ENCODE measurements at regions not wholly inside any gene's neighbourhood (a gene's known extent, or its start where the extent isn't known, plus 50 kb on each side); places are given as distances from the start of the nearest gene placed in this dataset.

- no peaks in the 10 kb centered on the region for H3K4me1 ChIP-seq (ENCODE audit: control insufficient read depth, insufficient read depth, low read length)
- POLR2A ChIA-PET, result no interaction called here
These were observed 363.0 kb upstream of the RIOK2 start for GRCh38 chr5:97545886-97546535.

GRCh38 chr5:97547430-97547829 is 364.4 kb upstream of the RIOK2 start:
- Histone ChIP-seq H3K36me3 (ENCODE audit: control insufficient read depth in 2 of 2, insufficient read depth in 1 of 2, low read length in 2 of 2) (no peaks in the 10 kb centered on the region), H3K4me3 (ENCODE audit: low read depth, low read length) (no peak overlapping the region), H3K4me1 (ENCODE audit: control insufficient read depth, insufficient read depth, low read length) (no peaks in the 10 kb centered on the region), H3K27ac (ENCODE audit: extremely low read depth, low read depth, low read length) (no peak overlapping the region), H3K9me3 (ENCODE audit: control insufficient read depth, insufficient read depth, low read depth, low read length) (no peaks in the 10 kb centered on the region)
- TF ChIP-seq ZNF76 (tag by site-specific recombination; IDR thresholded peaks at IDR 0.05; ENCODE audit: borderline replicate concordance, low read depth) (no peak), ZNF18 (tag by site-specific recombination; IDR thresholded peaks at IDR 0.05) (no peak), ZNF175 (tag by site-specific recombination; IDR thresholded peaks at IDR 0.05) (no peak), RBAK (tag by site-specific recombination; IDR thresholded peaks at IDR 0.05) (no peak), ZNF391 (tag by site-specific recombination; IDR thresholded peaks at IDR 0.05; ENCODE audit: borderline replicate concordance, low read depth) (no peak), ZNF248 (tag by site-specific recombination; IDR thresholded peaks at IDR 0.05) (no peak), ATF2 (tag by site-specific recombination; IDR thresholded peaks at IDR 0.05; ENCODE audit: low read depth) (no peak)
- CTCF ChIA-PET, result no interaction called here
- POLR2A ChIA-PET, result no interaction called here

More at GRCh38 chr5:97545886-97546535, 363.0 kb upstream of the RIOK2 start:
- Histone ChIP-seq H3K36me3 (ENCODE audit: control insufficient read depth in 2 of 2, insufficient read depth in 1 of 2, low read length in 2 of 2) (no peaks in the 10 kb centered on the region), H3K27ac (ENCODE audit: extremely low read depth, low read depth, low read length) (no peak overlapping the region), H3K4me3 (ENCODE audit: low read depth, low read length) (no peak overlapping the region), H3K9me3 (ENCODE audit: control insufficient read depth, insufficient read depth, low read depth, low read length) (no peaks in the 10 kb centered on the region)
- CTCF ChIA-PET, result no interaction called here
- TF ChIP-seq ZNF214 (tag by site-specific recombination; IDR thresholded peaks at IDR 0.05; ENCODE audit: borderline replicate concordance) (no peak), ZNF624 (tag by site-specific recombination; IDR thresholded peaks at IDR 0.05) (no peak), ZNF473 (tag by site-specific recombination; IDR thresholded peaks at IDR 0.05) (no peak), ZNF514 (tag by site-specific recombination; IDR thresholded peaks at IDR 0.05) (no peak), ZBTB49 (tag by site-specific recombination; IDR thresholded peaks at IDR 0.05; ENCODE audit: low read depth) (no peak), ZNF341 (tag by site-specific recombination; IDR thresholded peaks at IDR 0.05; ENCODE audit: low read depth) (no peak), ZNF354C (tag by site-specific recombination; IDR thresholded peaks at IDR 0.05; ENCODE audit: borderline replicate concordance, low read depth) (no peak)

- CTCF ChIA-PET, result no interaction called here
- H3K9me3 ChIP-seq (ENCODE audit: control insufficient read depth, insufficient read depth, low read depth, low read length), result no peaks in the 10 kb centered on the region
- POLR2A ChIA-PET, result no interaction called here
These were observed 365.1 kb upstream of the RIOK2 start for GRCh38 chr5:97547999-97548738.

More at GRCh38 chr5:97547999-97548738, 365.1 kb upstream of the RIOK2 start:
- H3K36me3 ChIP-seq (ENCODE audit: control insufficient read depth in 2 of 2, insufficient read depth in 1 of 2, low read length in 2 of 2), result no peaks in the 10 kb centered on the region
- H3K27ac ChIP-seq (ENCODE audit: extremely low read depth, low read depth, low read length), result no peak overlapping the region
- no peak overlapping the region for H3K4me3 ChIP-seq (ENCODE audit: low read depth, low read length)
- TF ChIP-seq TRIM28 (IDR thresholded peaks at IDR 0.05; ENCODE audit: borderline replicate concordance, low read length), result no peak
- no peak for TF ChIP-seq ZNF513 (tag by site-specific recombination; IDR thresholded peaks at IDR 0.05)
- no peak for TF ChIP-seq ZNF324 (tag by site-specific recombination; IDR thresholded peaks at IDR 0.05)
- TF ChIP-seq SETDB1 (IDR thresholded peaks at IDR 0.05; ENCODE audit: insufficient read length, low read length), result no peak
- no peaks in the 10 kb centered on the region for H3K4me1 ChIP-seq (ENCODE audit: control insufficient read depth, insufficient read depth, low read length)
